K562 (cell line): ENCODE measurements at regions not wholly inside any gene's neighbourhood (a gene's known extent, or its start where the extent isn't known, plus 50 kb on each side); places are given as distances from the start of the nearest gene placed in this dataset.

Experiments used
- ARNT ChIP-seq, 2 experiments: fragments of 450-650 bp; IDR thresholded peaks; 2 replicates each; pipeline ENCODE4 v1.6.1; 2016; ENCODE audit warnings: mild to moderate bottlenecking in 1 of 2
- ESRRA ChIP-seq: fragments of 450-650 bp; IDR thresholded peaks from 2 replicates; pipeline ENCODE4 v1.6.1; 2014; ENCODE audit warnings: low read depth, mild to moderate bottlenecking, moderate library complexity, borderline replicate concordance
- ETV5 ChIP-seq: sonication (generic); formaldehyde crosslinking; IDR thresholded peaks from 2 replicates; pipeline ENCODE4 v1.4.0; 2020; ENCODE audit warnings: low read depth, mild to moderate bottlenecking, missing genetic modification reagents
- EZH2 ChIP-seq: IDR thresholded peaks from 2 replicates; pipeline ENCODE4 v1.6.1; 2012; ENCODE audit warnings: low read depth, mild to moderate bottlenecking, inconsistent platforms, low read length, borderline replicate concordance
- FOXK2 ChIP-seq, 2 experiments: fragments of 450-650 bp; IDR thresholded peaks in 1 of 2; conservative IDR thresholded peaks in 1 of 2; 2 replicates each; pipeline ENCODE4 v1.6.1; 2016; ENCODE audit warnings: low read depth in 2 of 2, mild to moderate bottlenecking in 1 of 2
- LARP7 ChIP-seq: fragments of 450-650 bp; IDR thresholded peaks from 2 replicates; pipeline ENCODE4 v1.6.1; 2016
- MYNN ChIP-seq, 2 experiments: sonication (generic); formaldehyde crosslinking in 1 of 2; IDR thresholded peaks; 2 replicates each; pipeline versions ENCODE4 v1.5.0 to v1.6.1; 2016 to 2020; ENCODE audit warnings: antibody characterized with exemption in 1 of 2, missing genetic modification reagents in 1 of 2
- NR1H2 ChIP-seq: sonication (generic); formaldehyde crosslinking; IDR thresholded peaks from 2 replicates; pipeline ENCODE4 v1.4.0; 2020; ENCODE audit warnings: mild to moderate bottlenecking, missing genetic modification reagents
- YY1 ChIP-seq, 3 experiments: IDR thresholded peaks; 2 replicates each; pipeline ENCODE4 v1.6.1; 2011; ENCODE audit warnings: low read length in 2 of 3, mild to moderate bottlenecking in 2 of 3, moderate library complexity in 2 of 3, borderline replicate concordance in 1 of 3, control low read depth in 1 of 3, low read depth in 1 of 3; ENCODE audit not compliant: insufficient read depth in 3 of 3, insufficient replicate concordance in 2 of 3, control insufficient read depth in 1 of 3, insufficient read length in 1 of 3; ENCODE audit errors: extremely low read depth in 1 of 3
- ZC3H4 ChIP-seq: sonication (generic); formaldehyde crosslinking; IDR thresholded peaks from 2 replicates; pipeline ENCODE4 v1.9.0; 2021; ENCODE audit warnings: missing genetic modification reagents, borderline replicate concordance
- TF ChIP-seq, protein P1 (sequence below), 3 experiments: IDR thresholded peaks in 2 of 3; conservative IDR thresholded peaks in 1 of 3; 2 replicates each; pipeline ENCODE4 v1.5.1; 2011 to 2012; ENCODE audit warnings: low read length in 3 of 3, mild to moderate bottlenecking in 3 of 3, control low read depth in 2 of 3, improper control_type of control experiment in 1 of 3, inconsistent platforms in 1 of 3, low read depth in 1 of 3, mixed read lengths in 1 of 3, moderate library complexity in 1 of 3; ENCODE audit not compliant: insufficient read depth in 2 of 3
- TF ChIP-seq, protein P2 (sequence below): fragments of 450-650 bp; IDR thresholded peaks from 2 replicates; pipeline ENCODE4 v1.6.1; 2016; ENCODE audit warnings: borderline replicate concordance
- TF ChIP-seq, protein P3 (sequence below): fragments of 250-450 bp; sonication (Bioruptor Pico); IDR thresholded peaks from 2 replicates; pipeline ENCODE4 v1.5.0; 2021; ENCODE audit warnings: mild to moderate bottlenecking, borderline replicate concordance

DNA sequence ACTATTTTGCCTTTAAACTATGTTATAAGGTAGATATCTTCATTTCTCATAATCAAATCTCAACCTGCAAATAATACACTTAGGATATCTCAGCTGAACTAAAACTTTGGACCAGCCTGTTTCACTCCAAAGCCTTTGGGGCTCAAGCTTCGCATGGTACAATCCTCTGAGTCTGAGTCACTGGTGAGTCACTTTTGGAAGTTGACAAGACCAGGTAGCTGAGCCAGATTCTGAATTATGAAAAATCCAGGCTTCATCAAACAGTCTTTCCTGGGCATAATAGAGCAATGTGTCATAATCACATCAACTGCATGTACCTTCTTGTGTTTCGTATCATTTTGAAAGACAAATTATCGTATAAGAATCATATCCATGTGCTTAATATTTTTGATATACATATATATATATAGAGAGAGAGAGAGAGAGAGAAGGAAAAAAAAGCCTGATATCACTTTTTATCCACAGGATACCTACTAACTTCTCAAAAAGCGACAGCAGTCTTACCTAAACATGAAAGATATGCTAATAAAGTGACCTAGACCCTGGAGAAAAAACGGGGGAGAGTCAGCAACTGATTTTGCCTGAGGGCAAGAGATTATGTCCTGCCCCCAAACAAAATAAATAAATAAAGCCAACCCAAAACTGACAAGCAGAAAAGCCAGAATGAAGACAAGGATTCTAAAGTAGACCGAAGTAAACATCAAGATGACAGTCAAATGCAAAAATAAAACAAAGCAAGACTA, 263.9 kb upstream of the TGFBR2 start:
- TF ChIP-seq FOXK2 (conservative IDR thresholded peaks at IDR 0.05 in 1 of 2, IDR thresholded peaks at IDR 0.05 in 1 of 2; ENCODE audit: low read depth in 2 of 2) (no peak), ARNT (IDR thresholded peaks at IDR 0.05) (no peak), ESRRA (no peak), MYNN (IDR thresholded peaks at IDR 0.05) (no peak), MYNN (CRISPR knock-in tag; IDR thresholded peaks at IDR 0.05) (no peak), YY1 (IDR thresholded peaks at IDR 0.05; ENCODE audit: borderline replicate concordance in 1 of 3, control insufficient read depth in 1 of 3, extremely low read depth in 1 of 3, insufficient read depth in 3 of 3, insufficient read length in 1 of 3, insufficient replicate concordance in 2 of 3, low read depth in 1 of 3, low read length in 2 of 3) (no peak), LARP7 (no peak), NR1H2 (no peak), EZH2 (no peak), ETV5 (CRISPR knock-in tag) (no peak), ZC3H4 (CRISPR knock-in tag) (no peak)
- TF ChIP-seq, protein P1, sequence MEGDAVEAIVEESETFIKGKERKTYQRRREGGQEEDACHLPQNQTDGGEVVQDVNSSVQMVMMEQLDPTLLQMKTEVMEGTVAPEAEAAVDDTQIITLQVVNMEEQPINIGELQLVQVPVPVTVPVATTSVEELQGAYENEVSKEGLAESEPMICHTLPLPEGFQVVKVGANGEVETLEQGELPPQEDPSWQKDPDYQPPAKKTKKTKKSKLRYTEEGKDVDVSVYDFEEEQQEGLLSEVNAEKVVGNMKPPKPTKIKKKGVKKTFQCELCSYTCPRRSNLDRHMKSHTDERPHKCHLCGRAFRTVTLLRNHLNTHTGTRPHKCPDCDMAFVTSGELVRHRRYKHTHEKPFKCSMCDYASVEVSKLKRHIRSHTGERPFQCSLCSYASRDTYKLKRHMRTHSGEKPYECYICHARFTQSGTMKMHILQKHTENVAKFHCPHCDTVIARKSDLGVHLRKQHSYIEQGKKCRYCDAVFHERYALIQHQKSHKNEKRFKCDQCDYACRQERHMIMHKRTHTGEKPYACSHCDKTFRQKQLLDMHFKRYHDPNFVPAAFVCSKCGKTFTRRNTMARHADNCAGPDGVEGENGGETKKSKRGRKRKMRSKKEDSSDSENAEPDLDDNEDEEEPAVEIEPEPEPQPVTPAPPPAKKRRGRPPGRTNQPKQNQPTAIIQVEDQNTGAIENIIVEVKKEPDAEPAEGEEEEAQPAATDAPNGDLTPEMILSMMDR (IDR thresholded peaks at IDR 0.05 in 2 of 3, conservative IDR thresholded peaks at IDR 0.05 in 1 of 3; ENCODE audit: insufficient read depth in 2 of 3, low read depth in 1 of 3, low read length in 3 of 3) = no peak
- TF ChIP-seq, protein P2, sequence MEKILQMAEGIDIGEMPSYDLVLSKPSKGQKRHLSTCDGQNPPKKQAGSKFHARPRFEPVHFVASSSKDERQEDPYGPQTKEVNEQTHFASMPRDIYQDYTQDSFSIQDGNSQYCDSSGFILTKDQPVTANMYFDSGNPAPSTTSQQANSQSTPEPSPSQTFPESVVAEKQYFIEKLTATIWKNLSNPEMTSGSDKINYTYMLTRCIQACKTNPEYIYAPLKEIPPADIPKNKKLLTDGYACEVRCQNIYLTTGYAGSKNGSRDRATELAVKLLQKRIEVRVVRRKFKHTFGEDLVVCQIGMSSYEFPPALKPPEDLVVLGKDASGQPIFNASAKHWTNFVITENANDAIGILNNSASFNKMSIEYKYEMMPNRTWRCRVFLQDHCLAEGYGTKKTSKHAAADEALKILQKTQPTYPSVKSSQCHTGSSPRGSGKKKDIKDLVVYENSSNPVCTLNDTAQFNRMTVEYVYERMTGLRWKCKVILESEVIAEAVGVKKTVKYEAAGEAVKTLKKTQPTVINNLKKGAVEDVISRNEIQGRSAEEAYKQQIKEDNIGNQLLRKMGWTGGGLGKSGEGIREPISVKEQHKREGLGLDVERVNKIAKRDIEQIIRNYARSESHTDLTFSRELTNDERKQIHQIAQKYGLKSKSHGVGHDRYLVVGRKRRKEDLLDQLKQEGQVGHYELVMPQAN = no peak
- TF ChIP-seq, protein P3, sequence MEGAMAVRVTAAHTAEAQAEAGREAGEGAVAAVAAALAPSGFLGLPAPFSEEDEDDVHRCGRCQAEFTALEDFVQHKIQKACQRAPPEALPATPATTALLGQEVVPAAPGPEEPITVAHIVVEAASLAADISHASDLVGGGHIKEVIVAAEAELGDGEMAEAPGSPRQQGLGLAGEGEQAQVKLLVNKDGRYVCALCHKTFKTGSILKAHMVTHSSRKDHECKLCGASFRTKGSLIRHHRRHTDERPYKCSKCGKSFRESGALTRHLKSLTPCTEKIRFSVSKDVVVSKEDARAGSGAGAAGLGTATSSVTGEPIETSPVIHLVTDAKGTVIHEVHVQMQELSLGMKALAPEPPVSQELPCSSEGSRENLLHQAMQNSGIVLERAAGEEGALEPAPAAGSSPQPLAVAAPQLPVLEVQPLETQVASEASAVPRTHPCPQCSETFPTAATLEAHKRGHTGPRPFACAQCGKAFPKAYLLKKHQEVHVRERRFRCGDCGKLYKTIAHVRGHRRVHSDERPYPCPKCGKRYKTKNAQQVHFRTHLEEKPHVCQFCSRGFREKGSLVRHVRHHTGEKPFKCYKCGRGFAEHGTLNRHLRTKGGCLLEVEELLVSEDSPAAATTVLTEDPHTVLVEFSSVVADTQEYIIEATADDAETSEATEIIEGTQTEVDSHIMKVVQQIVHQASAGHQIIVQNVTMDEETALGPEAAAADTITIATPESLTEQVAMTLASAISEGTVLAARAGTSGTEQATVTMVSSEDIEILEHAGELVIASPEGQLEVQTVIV (CRISPR knock-in tag) = no peak
